CD4-positive, alpha-beta T cell treated with Interleukin-21 for 1 hour (primary cell): ENCODE measurements at regions not wholly inside any gene's neighbourhood (a gene's known extent, or its start where the extent isn't known, plus 50 kb on each side); places are given as distances from the start of the nearest gene placed in this dataset.
"Not testable (repeated sequence)": the region's sequence is repeated elsewhere in the genome, so short reads cannot be mapped to it uniquely, and the experiment has no call there.

Experiments used
- DNase-seq: peaks from one replicate; pipeline ENCODE4 v3.0.0-alpha.2; 2020

- DNase-seq, result no peak
Measured at GRCh38 chr15:72861354-72861910, 77.9 kb upstream of the ADPGK start.

- no peak for DNase-seq
Measured at GRCh38 chr15:72859757-72860145, 76.2 kb upstream of the ADPGK start.

DNA sequence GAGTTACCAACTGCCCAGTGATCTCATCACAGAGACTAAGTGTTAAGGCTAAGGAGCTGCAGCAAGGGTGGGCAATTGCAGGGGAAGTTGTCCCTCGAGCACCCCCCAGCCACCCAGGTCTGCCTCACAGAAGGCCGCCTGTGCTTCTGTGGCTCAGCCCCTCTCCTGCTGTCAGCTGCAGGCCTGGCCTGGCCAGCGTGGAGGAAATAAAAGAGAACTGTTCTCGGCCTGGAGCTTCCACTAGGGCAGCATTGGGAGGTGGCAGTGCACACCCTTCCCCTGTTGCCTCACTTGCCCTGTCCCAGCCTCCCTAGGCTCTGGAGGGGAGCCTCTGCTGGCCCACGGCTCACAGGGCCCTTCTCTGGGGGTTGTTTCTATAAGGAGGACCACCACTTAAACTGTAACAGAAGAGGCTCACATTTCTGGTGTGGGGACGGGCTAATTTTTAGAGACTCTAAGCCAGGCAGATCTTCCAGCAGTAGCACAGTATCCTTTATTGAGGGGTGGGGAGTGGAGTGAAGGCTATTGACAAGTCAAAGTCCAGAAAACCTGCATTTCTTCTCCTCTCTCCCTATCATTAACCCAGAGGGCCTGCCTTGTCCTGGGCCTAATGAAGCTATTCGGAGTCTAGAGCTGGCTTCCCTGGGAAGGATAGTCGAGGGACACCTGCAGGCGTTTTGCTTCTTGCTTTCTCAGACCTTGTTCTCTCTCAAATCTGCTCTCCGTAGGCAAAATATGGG lies 75.6 kb upstream of the ADPGK start:
- no peak for DNase-seq

GRCh38 chr15:72858205-72858604 lies 74.6 kb upstream of the ADPGK start:
- DNase-seq, result no peak

GRCh38 chr15:72857331-72858063 lies 73.9 kb upstream of the ADPGK start:
- DNase-seq, result no peak

DNA sequence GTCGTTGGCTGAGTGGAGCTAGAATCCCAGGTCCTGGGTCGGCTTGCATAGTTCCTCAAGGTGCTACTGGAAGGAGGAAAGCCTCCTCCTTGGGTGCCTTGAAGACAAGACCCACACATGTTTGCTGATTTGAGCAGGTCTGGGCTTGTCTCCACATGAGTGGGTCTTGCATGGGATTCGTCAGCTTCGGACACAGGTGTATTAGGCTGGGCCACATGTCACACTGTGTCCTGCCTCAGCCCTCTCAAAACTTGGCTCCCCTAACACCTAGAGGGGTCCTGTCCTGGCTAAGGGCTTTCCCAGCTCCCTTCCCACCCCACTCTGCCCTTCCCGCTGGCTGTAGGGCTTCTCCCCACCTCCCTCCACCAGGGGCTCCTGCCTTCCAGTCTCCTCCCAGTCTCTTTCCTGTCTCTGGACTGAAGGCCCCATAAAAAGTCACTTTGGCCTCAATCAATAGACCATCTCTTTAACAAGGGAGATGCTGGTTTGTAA lies 73.0 kb upstream of the ADPGK start:
- DNase-seq, result no peak

DNA sequence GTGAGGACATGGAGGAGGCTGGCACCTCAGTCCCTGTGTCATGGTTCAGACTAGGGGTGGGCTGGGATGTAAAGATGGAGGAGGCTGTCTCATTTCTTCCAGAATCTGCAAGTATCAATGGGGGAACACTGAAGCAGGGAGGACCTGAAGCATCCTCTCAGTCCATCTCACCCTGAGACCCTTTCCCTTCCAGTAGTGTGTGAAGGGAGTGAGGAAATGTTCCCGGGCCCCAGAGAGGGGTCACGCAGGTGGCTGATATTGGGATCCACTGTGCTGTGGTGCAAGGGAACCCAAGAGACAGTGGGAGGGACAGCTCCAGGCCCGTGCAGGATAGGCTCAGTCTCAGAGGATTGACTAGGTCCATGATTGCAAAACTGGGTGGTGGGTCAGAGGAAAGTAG lies 72.2 kb upstream of the ADPGK start:
- DNase-seq, result no peak

DNA sequence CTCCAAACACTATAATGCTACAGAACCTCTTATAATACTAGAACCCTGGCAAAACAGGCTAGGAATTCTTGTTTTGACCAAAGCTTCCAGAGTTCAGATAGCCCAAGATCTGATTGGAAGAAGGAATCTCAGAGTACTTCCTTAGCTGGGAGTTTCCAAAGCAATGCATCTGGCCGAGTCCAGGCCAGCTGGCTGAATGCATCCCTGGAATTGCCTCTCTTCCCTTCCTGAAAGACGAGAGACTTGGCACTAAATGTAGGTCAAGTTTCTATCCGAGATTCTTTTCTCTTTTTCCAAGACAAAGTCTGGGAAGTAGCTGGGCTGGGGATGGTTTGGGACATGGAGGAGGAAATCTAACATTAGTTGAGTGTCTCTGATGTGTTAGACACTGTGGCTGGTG lies 68.7 kb upstream of the ADPGK start:
- DNase-seq, result no peak

DNA sequence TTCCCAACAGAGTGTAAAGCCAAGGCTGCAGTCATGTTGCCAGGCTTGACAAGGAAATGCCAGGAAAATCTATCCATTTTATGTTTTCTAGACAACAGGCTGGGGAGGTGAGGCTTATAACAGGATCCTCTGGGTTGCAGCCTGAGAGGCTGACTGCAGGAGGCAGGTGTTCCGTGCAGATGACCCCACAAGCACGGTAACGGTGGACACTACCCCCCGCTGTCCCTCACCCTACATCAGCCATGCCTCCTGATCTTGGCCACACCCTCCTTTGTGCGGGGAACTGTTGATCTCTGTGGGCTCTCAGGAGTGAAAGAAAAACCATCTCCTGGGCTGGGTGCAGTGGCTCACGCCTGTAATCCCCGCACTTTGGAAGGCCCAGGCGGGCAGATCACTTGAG lies 68.0 kb upstream of the ADPGK start:
- DNase-seq, result no peak

DNA sequence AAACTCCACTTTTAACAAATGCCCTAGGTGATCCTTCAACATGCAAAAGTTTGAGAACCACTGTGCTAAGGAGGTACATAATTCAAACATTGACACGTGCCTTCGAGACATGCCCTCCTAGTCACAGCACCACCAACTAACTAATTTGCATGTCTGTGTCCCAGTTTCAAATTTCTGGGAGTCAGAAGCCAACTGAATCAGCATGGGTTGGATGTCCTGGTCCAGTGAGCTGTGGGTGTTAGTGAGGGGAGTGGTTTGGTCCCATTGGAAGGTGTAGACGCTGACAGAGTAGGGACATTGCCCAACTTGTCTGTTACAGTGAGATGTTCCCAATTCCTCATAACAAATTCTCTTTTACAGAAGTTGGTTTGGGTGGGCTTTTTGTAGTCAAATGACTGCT lies 67.3 kb upstream of the ADPGK start:
- DNase-seq, result no peak

- DNase-seq, result no peak
Measured at GRCh38 chr15:72847806-72848205, 64.2 kb upstream of the ADPGK start.

DNA sequence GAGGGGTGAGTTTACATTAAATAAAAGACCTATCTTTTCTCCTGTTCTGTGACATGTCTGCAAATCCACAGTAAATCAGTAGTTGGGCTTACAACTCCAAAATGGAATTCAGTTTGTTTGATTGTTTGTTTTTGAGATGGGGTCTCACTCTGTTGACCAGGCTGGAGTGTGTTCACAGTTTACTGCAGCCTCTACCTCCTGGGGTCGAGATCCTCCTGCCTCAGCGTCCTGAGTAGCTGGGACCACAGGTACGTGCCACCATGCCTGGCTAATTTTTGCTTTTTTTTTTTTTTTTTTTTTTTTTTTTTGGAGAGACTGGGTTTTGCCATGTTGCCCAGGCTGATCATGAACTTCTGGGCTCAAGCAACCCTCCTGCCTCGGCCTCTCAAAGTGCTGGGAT lies 63.5 kb upstream of the ADPGK start:
- DNase-seq, result no peak

DNA sequence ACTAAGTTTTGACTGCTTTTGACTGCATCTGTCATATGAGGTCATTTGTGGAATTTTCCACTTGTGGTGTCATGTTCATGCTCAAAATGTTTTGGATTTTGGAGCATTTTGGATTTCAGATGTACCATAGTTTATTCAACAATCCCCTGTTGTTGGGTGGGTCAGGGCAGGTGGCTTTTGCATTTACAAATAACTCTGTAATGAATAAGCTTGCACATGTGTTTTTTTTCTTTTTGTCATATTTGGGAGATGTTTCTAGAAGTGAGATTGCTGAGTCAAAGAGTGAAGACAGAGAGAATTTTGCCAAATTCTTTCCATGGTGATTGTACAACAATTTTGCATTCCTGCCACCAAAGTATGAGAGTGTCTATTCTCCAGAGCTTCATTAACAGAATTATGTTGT lies 62.4 kb upstream of the ADPGK start:
- no peak for DNase-seq

- no peak for DNase-seq
Measured at GRCh38 chr15:72844067-72844466, 60.5 kb upstream of the ADPGK start.

DNA sequence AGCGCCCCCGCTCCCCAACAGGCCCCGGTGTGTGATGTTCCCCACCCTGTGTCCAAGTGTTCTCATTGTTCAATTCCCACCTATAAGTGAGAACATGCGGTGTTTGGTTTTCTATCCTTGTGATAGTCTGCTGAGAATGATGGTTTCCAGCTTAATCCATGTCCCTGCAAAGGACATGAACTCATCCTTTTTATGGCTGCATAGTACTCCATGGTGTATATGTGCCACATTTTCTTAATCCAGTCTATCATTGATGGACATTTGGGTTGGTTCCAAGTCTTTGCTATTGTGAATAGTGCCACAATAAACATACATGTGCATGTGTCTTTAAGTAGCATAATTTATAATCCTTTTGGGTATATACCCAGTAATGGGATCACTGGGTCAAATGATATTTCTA lies 59.8 kb upstream of the ADPGK start:
- not testable (repeated sequence) for DNase-seq

- no peak for DNase-seq
Measured at GRCh38 chr15:72840114-72840513, 56.6 kb upstream of the ADPGK start.

GRCh38 chr15:72838311-72838731 lies 54.8 kb upstream of the ADPGK start:
- DNase-seq, result no peak

GRCh38 chr15:72836676-72837330 lies 53.2 kb upstream of the ADPGK start:
- DNase-seq, result no peak

DNA sequence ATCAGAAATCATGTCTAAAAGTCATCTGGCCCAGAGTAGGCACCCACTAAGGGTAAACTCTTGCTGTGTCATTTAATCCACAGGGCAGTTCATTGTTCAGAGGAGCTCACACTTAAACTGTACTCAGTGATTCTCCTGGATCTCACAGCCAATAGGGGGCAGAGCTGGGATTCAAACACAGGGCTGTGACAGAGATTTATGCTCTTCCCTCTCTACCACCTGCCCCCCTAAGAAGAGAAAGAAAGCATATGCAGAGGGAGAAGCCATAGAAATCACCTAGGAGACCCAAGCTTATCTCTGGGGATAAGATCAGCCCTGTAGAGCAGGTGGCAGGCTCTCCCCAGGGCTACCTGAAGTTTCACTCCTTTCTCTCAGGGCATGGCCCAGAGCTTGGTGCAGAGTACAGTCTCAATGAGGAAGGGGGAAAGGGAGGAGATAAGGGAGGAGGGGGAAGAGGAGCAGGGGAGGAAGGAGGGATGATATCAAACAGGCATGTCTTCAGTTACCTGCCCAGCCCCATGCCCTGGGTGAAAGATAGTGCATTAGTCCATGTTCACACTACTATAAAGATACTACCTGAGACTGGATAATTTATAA lies 51.8 kb upstream of the ADPGK start:
- peak; percentile 6 for DNase-seq

- no peak for DNase-seq
Measured at GRCh38 chr15:72833561-72833960, 50.0 kb upstream of the ADPGK start.
